SU-DHL-6 (cell line): ENCODE measurements at regions not wholly inside any gene's neighbourhood (a gene's known extent, or its start where the extent isn't known, plus 50 kb on each side); places are given as distances from the start of the nearest gene placed in this dataset.

Experiments
- CTCF ChIP-seq: fragments of 200-600 bp; sonication (generic); IDR thresholded peaks from one replicate; pipeline ENCODE4 v1.5.1; 2017; ENCODE audit warnings: antibody characterized with exemption, mild to moderate bottlenecking, low read length, moderate library complexity; ENCODE audit not compliant: insufficient read depth, poor library complexity, severe bottlenecking
- EZH2phosphoT487 ChIP-seq: fragments of 200-600 bp; sonication (generic), shearing (Covaris generic); conservative IDR thresholded peaks from 2 replicates; pipeline ENCODE4 v1.6.1; 2018; ENCODE audit warnings: mild to moderate bottlenecking, antibody characterized with exemption, low read length, moderate library complexity, mixed read lengths

- TF ChIP-seq EZH2phosphoT487 (no peak), CTCF (no peak)
Measured at GRCh38 chr14:99007795-99008194, 264.2 kb downstream of the BCL11B start.
